ENCODE measurements at regions not wholly inside any gene's neighbourhood (a gene's known extent, or its start where the extent isn't known, plus 50 kb on each side); places are given as distances from the start of the nearest gene placed in this dataset.

GRCh38 chr5:33362915-33363314, 77.8 kb upstream of the TARS1 start:
- TF ChIP-seq CTCF (IDR thresholded peaks at IDR 0.05) (no peak), POLR2A (IDR thresholded peaks at IDR 0.05) (no peak), POLR2AphosphoS5 (IDR thresholded peaks at IDR 0.05) (no peak), EP300 (IDR thresholded peaks at IDR 0.05) (no peak)

Measured in suprapubic skin (tissue), 4 donors.